Activated CD4-positive, alpha-beta T cell treated with anti-CD3 and anti-CD28 coated beads, Interleukin-2, Interleukin-4, amounts not matched to agents 100 ng/mL and 50 ng/mL, durations not matched to agents 16 hours and 8 hours (primary cell): ENCODE measurements at regions not wholly inside any gene's neighbourhood (a gene's known extent, or its start where the extent isn't known, plus 50 kb on each side); places are given as distances from the start of the nearest gene placed in this dataset.
"Not testable (repeated sequence)": the region's sequence is repeated elsewhere in the genome, so short reads cannot be mapped to it uniquely, and the experiment has no call there.

ENCODE experiments used
- DNase-seq: peaks from one replicate; pipeline ENCODE4 v3.0.0-alpha.2; 2020; ENCODE audit warnings: low spot score

GRCh38 chr7:76716551-76716950 lies 89.5 kb upstream of the POMZP3 start:
- not testable (repeated sequence) for DNase-seq

GRCh38 chr7:76712926-76713325 lies 85.8 kb upstream of the POMZP3 start:
- DNase-seq = not testable (repeated sequence)

DNA sequence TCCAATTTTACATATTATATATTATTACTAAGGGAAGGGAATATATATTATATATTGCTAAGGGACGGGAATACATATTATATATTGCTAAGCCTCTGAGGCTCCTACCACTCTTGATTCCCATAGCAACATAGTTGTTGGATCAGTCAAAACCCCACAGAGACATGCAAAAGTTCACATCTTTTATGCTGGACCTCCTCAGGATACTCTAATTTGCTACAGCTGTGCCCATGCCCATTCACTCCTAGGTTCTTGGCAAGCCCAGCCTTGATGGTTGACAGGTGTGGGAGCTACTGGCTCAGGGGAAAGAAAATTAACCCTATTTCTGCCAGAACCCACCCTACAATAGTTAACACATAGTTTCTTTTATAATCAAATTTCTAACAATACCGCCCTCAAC lies 84.6 kb upstream of the POMZP3 start:
- DNase-seq = not testable (repeated sequence)

DNA sequence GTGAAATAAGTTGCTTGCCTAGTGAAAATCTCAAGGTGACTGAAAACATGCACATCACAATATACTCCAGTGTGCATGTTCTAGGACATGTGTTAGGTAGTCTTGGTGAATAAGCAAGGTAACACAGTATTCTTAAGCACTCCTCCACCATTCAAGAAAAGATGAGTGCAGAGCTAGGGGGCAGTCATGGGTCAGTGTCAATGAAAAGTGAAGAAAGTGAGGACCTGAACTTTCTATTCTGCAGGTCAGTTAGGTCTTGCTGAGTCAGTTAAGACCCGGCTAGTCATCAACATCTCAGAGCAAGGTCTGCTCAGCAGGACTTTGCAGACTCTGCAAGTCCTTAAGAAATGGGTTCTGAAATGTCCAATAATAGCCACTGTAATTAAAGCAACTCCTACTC lies 82.6 kb upstream of the POMZP3 start:
- not testable (repeated sequence) for DNase-seq

- not testable (repeated sequence) for DNase-seq
These were observed 81.4 kb upstream of the POMZP3 start for GRCh38 chr7:76708446-76708845.

DNA sequence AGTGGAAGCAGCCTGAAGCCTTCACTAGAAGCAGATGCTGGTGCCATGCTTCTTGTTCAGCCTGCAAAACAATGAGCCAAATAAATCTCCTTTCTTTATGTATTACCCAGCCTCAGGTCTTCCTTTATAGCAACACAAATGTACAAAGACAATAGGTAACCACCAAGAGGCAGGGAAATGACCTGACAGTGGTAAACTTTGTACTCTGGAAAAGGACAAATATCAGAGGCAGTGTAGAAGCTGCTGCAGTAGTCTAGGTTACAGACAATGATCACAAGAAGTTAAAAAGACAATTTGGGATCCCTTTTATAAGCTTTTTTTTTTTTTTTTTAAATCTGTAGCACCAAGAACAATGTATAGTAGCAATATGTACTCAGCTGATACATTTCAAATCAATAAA lies 76.7 kb upstream of the POMZP3 start:
- DNase-seq = not testable (repeated sequence)

GRCh38 chr7:76686277-76686676 lies 59.2 kb upstream of the POMZP3 start:
- not testable (repeated sequence) for DNase-seq

DNA sequence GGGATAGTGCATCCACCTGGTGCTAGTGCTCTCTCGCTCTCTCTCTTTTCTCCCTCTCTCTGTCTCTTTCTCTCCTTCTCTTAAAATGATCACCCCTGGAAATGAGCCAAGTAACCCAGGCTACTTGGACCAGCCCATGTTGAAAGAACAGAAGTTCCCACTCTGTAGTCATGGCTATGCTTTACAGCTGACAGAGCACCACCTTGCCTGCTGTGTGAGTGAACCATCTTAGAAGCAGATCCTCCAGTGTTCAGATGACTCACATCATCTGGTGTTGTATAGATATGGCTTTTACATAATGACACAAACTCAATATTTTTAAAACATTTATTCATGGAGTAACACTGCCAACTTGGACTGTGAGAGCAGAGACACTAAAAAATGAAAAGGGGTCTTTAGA lies 57.7 kb upstream of the POMZP3 start:
- not testable (repeated sequence) for DNase-seq

DNA sequence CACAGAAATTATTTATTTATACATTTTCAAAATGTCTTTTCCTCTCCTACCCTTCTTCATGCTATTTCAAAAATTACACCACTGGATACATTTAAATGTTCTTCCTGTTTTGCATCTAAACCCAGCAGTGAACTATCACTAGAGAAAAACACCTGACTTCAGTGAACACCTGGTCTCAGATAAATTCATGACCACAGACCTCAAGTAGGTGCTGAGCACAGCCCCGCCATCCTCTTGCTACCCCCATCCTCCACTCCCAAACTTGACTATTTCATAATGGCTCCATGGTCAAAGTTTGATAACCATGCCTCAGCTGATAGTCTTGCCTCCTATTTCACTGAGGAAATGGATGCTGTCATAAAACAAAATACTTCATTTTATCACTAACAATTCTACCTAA lies 56.6 kb upstream of the POMZP3 start:
- not testable (repeated sequence) for DNase-seq

DNA sequence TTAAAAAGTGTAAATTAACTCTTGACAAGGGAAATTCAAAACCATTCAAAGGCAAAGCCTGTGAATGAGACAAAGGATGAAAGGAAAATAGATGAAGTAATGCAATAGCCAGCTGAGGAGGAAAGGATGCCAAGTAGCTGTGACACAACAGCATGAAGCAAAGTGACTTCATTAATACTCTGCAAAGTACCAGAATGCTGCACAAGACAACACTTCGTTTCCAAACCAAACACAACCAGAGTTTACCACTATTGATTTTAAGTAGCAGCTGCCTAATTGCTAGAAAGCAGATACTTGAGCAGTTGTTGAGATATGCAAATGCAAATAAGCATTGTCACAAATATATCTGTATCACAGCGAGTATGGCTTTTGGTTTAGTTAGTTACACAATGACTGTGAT lies 54.7 kb upstream of the POMZP3 start:
- not testable (repeated sequence) for DNase-seq

GRCh38 chr7:76679174-76679573 lies 52.1 kb upstream of the POMZP3 start:
- not testable (repeated sequence) for DNase-seq

GRCh38 chr7:76678500-76678899 lies 51.4 kb upstream of the POMZP3 start:
- not testable (repeated sequence) for DNase-seq

DNA sequence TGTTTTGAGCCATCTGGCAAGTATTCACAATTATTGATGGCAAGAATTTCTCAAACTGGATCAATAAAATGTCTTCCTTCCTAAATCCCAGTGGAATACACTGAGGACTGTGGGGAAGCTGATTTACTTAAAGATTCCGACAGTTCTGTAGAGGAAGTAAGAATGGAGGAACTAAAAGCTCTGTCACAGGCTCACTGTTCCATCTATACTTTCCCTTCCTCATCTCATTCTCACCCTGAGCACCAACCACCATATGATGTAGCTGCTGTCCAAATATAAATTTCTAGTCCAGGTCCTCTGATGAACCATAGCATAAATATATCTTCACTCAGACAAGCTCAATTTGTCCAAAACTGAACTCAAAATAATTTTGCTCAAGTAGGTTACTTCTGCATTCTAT lies 49.8 kb upstream of the POMZP3 start:
- DNase-seq = not testable (repeated sequence)
